Trophoblast cell (in vitro differentiated cells and primary cell): ENCODE measurements at regions not wholly inside any gene's neighbourhood (a gene's known extent, or its start where the extent isn't known, plus 50 kb on each side); places are given as distances from the start of the nearest gene placed in this dataset.

ENCODE experiments used
- DNase-seq, 2 donors: peaks; one replicate each; pipeline ENCODE4 v3.0.0-alpha.2; 2016
- H2AFZ ChIP-seq: 2 replicates; pipeline ENCODE4 v1.6.1; 2013; ENCODE audit warnings: low read length, moderate library complexity, mild to moderate bottlenecking; ENCODE audit not compliant: insufficient read depth, poor library complexity
- H2AK5ac ChIP-seq: 2 replicates; pipeline ENCODE4 v1.6.1; 2013; ENCODE audit warnings: mild to moderate bottlenecking, low read length
- H2BK120ac ChIP-seq: 2 replicates; pipeline ENCODE4 v1.6.1; 2013; ENCODE audit warnings: low read length, mild to moderate bottlenecking, moderate library complexity; ENCODE audit not compliant: insufficient read depth, poor library complexity
- H2BK12ac ChIP-seq: 2 replicates; pipeline ENCODE4 v1.6.1; 2013; ENCODE audit warnings: mild to moderate bottlenecking, low read length, moderate library complexity
- H2BK5ac ChIP-seq: 2 replicates; pipeline ENCODE4 v1.6.1; 2013; ENCODE audit warnings: low read length, low read depth, moderate library complexity, mild to moderate bottlenecking; ENCODE audit not compliant: poor library complexity
- H3K14ac ChIP-seq: 2 replicates; pipeline ENCODE4 v1.6.1; 2013; ENCODE audit warnings: mild to moderate bottlenecking, low read length
- H3K18ac ChIP-seq: 2 replicates; pipeline ENCODE4 v1.6.1; 2013; ENCODE audit warnings: mild to moderate bottlenecking, low read length
- H3K23ac ChIP-seq: 2 replicates; pipeline ENCODE4 v1.6.1; 2013; ENCODE audit warnings: low read length
- H3K27ac ChIP-seq: 2 replicates; pipeline ENCODE4 v1.5.1; 2013; ENCODE audit warnings: low read depth, mild to moderate bottlenecking, inconsistent platforms, low read length, moderate library complexity
- H3K27me3 ChIP-seq: 2 replicates; pipeline ENCODE4 v1.6.1; 2013; ENCODE audit warnings: inconsistent platforms, mild to moderate bottlenecking, low read length, moderate library complexity; ENCODE audit not compliant: insufficient read depth
- H3K36me3 ChIP-seq, 2 experiments: 1 replicate in 1 of 2; 2 replicates in 1 of 2; pipeline ENCODE4 v1.6.1; 2013; ENCODE audit warnings: low read length in 2 of 2, mild to moderate bottlenecking in 2 of 2, moderate library complexity in 1 of 2; ENCODE audit not compliant: insufficient read depth in 2 of 2, control insufficient read depth in 1 of 2
- H3K4ac ChIP-seq: 2 replicates; pipeline ENCODE4 v1.6.1; 2013; ENCODE audit warnings: low read depth, mild to moderate bottlenecking, low read length, moderate library complexity
- H3K4me1 ChIP-seq, 2 experiments: 1 replicate in 1 of 2; 2 replicates in 1 of 2; pipeline ENCODE4 v1.6.1; 2013; ENCODE audit warnings: low read length in 2 of 2, mild to moderate bottlenecking in 2 of 2, moderate library complexity in 1 of 2; ENCODE audit not compliant: insufficient read depth in 2 of 2, control insufficient read depth in 1 of 2
- H3K4me2 ChIP-seq: 2 replicates; pipeline ENCODE4 v1.6.1; 2013; ENCODE audit warnings: inconsistent platforms, mild to moderate bottlenecking, low read length, moderate library complexity
- H3K4me3 ChIP-seq: 2 replicates; pipeline ENCODE4 v1.5.1; 2013; ENCODE audit warnings: mild to moderate bottlenecking, low read depth, low read length, inconsistent platforms
- H3K79me1 ChIP-seq: one replicate; pipeline ENCODE4 v1.6.1; 2013; ENCODE audit warnings: low read length
- H3K79me2 ChIP-seq: 2 replicates; pipeline ENCODE4 v1.6.1; 2013; ENCODE audit warnings: low read length, mild to moderate bottlenecking; ENCODE audit not compliant: control insufficient read depth, insufficient read depth, poor library complexity
- H3K9ac ChIP-seq: 2 replicates; pipeline ENCODE4 v1.6.1; 2013; ENCODE audit warnings: mild to moderate bottlenecking, low read length
- H3K9me3 ChIP-seq: 2 replicates; pipeline ENCODE4 v1.6.1; 2013; ENCODE audit warnings: low read depth, mild to moderate bottlenecking, control low read depth, inconsistent platforms, low read length; ENCODE audit not compliant: insufficient read depth
- H4K12ac ChIP-seq: 2 replicates; pipeline ENCODE4 v1.6.1; 2013; ENCODE audit warnings: low read depth, mild to moderate bottlenecking, low read length, moderate library complexity
- H4K8ac ChIP-seq: 2 replicates; pipeline ENCODE4 v1.6.1; 2013; ENCODE audit warnings: low read depth, mild to moderate bottlenecking, low read length, moderate library complexity
- H4K91ac ChIP-seq: one replicate; pipeline ENCODE4 v1.6.1; 2013; ENCODE audit warnings: low read depth, mild to moderate bottlenecking, low read length, moderate library complexity
- WGBS: extraction: QIAGEN DNeasy Blood & Tissue Kit; methylation state at CpG from one replicate; pipeline ENCODE4 v1.1.7; 2013; ENCODE audit warnings: missing lambda C conversion rate; ENCODE audit not compliant: insufficient read length, insufficient coverage; ENCODE audit errors: extremely low coverage; 5-methylcytosine and 5-hydroxymethylcytosine counted together

DNA sequence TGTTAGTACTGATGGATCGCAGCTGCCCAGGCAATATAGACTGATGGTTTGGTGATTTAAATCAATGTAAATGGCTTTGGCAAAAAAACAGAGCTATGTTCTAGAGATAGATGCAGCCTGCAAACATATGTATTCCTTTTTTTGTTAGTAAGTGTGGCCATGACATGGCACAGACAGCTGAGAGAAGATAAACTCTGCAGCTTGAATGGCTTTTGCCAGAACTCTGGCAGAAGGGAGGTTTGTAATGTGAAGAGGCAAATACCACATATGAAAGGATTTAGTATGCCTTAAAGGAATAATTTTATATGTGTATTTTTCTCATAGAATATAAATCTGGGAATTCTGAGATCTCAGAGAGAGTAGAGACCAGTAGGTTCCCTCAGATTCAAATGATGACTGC is 340.2 kb upstream of the DMAC1 start:
- no peaks in the 10 kb centered on the region for H3K27me3 ChIP-seq
- DNase-seq: no peak
- H3K4me3 ChIP-seq: no peak overlapping the region
- no peak overlapping the region for H2BK5ac ChIP-seq
- H3K27ac ChIP-seq: no peak overlapping the region
- H4K8ac ChIP-seq: no peak overlapping the region
- no peaks in the 10 kb centered on the region for H3K36me3 ChIP-seq
- H3K4me1 ChIP-seq: no peaks in the 10 kb centered on the region
- no peak overlapping the region for H3K4me2 ChIP-seq
- no peak overlapping the region for H4K12ac ChIP-seq
- no peak overlapping the region for H2BK120ac ChIP-seq
- WGBS: no CpG with 5 or more reads among the region's 1 CpG
- H3K4ac ChIP-seq: no peak overlapping the region
- H3K23ac ChIP-seq: no peak overlapping the region
- H2AFZ ChIP-seq: no peak overlapping the region
- no peaks in the 10 kb centered on the region for H3K9me3 ChIP-seq
- H4K91ac ChIP-seq: no peak overlapping the region
- H3K79me2 ChIP-seq: no peaks in the 10 kb centered on the region
- H3K18ac ChIP-seq: no peak overlapping the region
- H3K79me1 ChIP-seq: no peaks in the 10 kb centered on the region
- H3K14ac ChIP-seq: no peak overlapping the region
- H2BK12ac ChIP-seq: no peak overlapping the region
- no peak overlapping the region for H2AK5ac ChIP-seq
- no peak overlapping the region for H3K9ac ChIP-seq

DNA sequence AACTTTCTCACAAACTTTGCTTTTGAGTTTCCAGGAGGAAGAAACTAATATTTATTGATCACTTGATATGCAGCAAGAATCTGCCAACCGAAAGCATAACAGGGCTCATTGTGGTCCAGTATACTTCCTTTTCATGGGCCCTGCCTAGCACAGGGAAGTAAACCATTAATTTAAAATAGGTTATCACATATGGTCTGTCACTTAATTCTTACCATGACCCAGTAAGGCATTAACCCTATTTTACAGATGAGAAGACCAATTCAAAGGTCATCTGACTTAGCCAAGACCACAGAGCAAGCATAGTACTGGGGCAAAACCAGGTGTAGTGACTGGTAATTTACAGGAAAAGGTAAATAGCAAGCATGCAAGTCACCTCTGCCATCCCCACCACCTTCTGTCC is 336.9 kb upstream of the DMAC1 start:
- no peak for DNase-seq
- Histone ChIP-seq H2BK12ac (no peak overlapping the region), H3K9ac (no peak overlapping the region), H3K18ac (no peak overlapping the region), H3K4me2 (no peak overlapping the region), H4K91ac (no peak overlapping the region), H2AFZ (no peak overlapping the region), H2BK120ac (no peak overlapping the region), H3K27me3 (no peaks in the 10 kb centered on the region), H3K14ac (no peak overlapping the region), H3K9me3 (no peaks in the 10 kb centered on the region), H3K4me3 (no peak overlapping the region), H4K12ac (no peak overlapping the region), H3K4ac (no peak overlapping the region), H3K36me3 (no peaks in the 10 kb centered on the region), H2BK5ac (no peak overlapping the region), H3K4me1 (no peaks in the 10 kb centered on the region), H3K23ac (no peak overlapping the region), H3K27ac (no peak overlapping the region), H3K79me2 (no peaks in the 10 kb centered on the region), H3K79me1 (no peaks in the 10 kb centered on the region), H4K8ac (no peak overlapping the region), H2AK5ac (no peak overlapping the region)
- no CpG with 5 or more reads among the region's 1 CpG for WGBS

DNA sequence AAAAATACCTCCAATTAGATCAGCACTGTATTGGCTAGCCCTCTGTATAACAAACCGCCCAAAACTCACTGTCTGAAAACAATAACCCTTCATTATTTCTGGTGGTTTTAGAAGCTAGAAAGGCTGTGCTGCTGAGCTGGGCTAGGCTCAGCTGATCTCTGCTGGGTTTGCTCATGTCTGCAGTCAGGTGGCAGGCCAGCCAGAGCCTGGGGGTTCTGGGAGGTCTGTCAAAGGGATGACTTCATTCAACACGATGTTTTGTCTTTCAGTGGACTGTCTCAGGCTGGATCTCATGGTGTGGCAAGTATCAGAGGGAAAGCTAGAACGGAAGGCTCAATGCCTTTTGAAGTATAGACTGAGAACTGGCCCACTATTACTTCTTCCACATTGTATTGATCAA is 335.1 kb upstream of the DMAC1 start:
- no peak overlapping the region for H3K4me2 ChIP-seq
- H3K4me1 ChIP-seq: no peaks in the 10 kb centered on the region
- H2AFZ ChIP-seq: no peak overlapping the region

GRCh38 chr9:8133606-8134005 is 334.0 kb upstream of the DMAC1 start:
- H3K23ac ChIP-seq: no peak overlapping the region
- H2BK120ac ChIP-seq: no peak overlapping the region
- no CpG with 5 or more reads among the region's 2 CpGs for WGBS
- H3K4me3 ChIP-seq: no peak overlapping the region
- no peaks in the 10 kb centered on the region for H3K9me3 ChIP-seq
- no peaks in the 10 kb centered on the region for H3K4me1 ChIP-seq
- no peak overlapping the region for H3K4me2 ChIP-seq
- no peak for DNase-seq
- H3K79me1 ChIP-seq: no peaks in the 10 kb centered on the region
- no peaks in the 10 kb centered on the region for H3K36me3 ChIP-seq
- H2AK5ac ChIP-seq: no peak overlapping the region
- no peak overlapping the region for H3K18ac ChIP-seq
- no peak overlapping the region for H2BK5ac ChIP-seq
- no peak overlapping the region for H3K14ac ChIP-seq
- no peak overlapping the region for H2AFZ ChIP-seq
- H3K27ac ChIP-seq: no peak overlapping the region
- no peak overlapping the region for H3K4ac ChIP-seq
- H4K12ac ChIP-seq: no peak overlapping the region
- no peaks in the 10 kb centered on the region for H3K27me3 ChIP-seq
- no peak overlapping the region for H4K8ac ChIP-seq
- no peaks in the 10 kb centered on the region for H3K79me2 ChIP-seq
- no peak overlapping the region for H3K9ac ChIP-seq
- H2BK12ac ChIP-seq: no peak overlapping the region
- no peak overlapping the region for H4K91ac ChIP-seq

More for the DNA sequence above, 335.1 kb upstream of the DMAC1 start:
- H3K27me3 ChIP-seq: no peaks in the 10 kb centered on the region
- DNase-seq: no peak
- H2BK5ac ChIP-seq: no peak overlapping the region
- H3K4ac ChIP-seq: no peak overlapping the region
- WGBS: no CpG with 5 or more reads among the region's 3 CpGs
- H4K12ac ChIP-seq: no peak overlapping the region
- no peak overlapping the region for H4K91ac ChIP-seq
- no peaks in the 10 kb centered on the region for H3K36me3 ChIP-seq
- no peak overlapping the region for H2BK120ac ChIP-seq
- no peak overlapping the region for H3K9ac ChIP-seq
- H3K27ac ChIP-seq: no peak overlapping the region
- H3K23ac ChIP-seq: no peak overlapping the region
- no peak overlapping the region for H3K18ac ChIP-seq
- H2BK12ac ChIP-seq: no peak overlapping the region
- no peak overlapping the region for H3K4me3 ChIP-seq
- H3K9me3 ChIP-seq: no peaks in the 10 kb centered on the region
- H3K79me2 ChIP-seq: no peaks in the 10 kb centered on the region
- no peaks in the 10 kb centered on the region for H3K79me1 ChIP-seq
- no peak overlapping the region for H4K8ac ChIP-seq
- H2AK5ac ChIP-seq: no peak overlapping the region
- H3K14ac ChIP-seq: no peak overlapping the region
